HG03097 (cell line): ENCODE measurements at regions not wholly inside any gene's neighbourhood (a gene's known extent, or its start where the extent isn't known, plus 50 kb on each side); places are given as distances from the start of the nearest gene placed in this dataset.

Experiments
- ATAC-seq: cut with Tn5 transposase; IDR thresholded peaks from one replicate; pipeline ENCODE4 v1.9.1; 2021; ENCODE audit not compliant: unreplicated experiment, low FRiP score

DNA sequence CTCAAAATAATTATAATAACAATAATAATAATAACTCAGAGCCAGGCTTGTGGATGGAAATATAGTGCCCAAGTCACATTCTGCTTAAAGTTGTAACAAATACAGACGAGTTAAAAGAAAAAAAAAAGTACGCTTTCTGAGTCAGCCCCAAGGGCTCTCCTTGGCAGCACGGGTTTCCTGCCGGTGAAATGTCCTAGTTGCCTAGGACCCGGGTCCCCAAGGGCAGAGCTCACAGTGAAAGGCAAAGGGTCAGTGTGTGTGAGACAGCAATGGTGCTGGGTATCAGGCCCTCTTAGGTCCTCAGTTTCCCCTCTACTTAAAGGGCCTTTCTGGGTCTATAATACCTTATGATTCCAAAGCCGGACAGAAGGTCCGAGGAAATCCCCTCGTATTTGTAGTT lies 96.3 kb upstream of the CLMN start:
- no peak for ATAC-seq

DNA sequence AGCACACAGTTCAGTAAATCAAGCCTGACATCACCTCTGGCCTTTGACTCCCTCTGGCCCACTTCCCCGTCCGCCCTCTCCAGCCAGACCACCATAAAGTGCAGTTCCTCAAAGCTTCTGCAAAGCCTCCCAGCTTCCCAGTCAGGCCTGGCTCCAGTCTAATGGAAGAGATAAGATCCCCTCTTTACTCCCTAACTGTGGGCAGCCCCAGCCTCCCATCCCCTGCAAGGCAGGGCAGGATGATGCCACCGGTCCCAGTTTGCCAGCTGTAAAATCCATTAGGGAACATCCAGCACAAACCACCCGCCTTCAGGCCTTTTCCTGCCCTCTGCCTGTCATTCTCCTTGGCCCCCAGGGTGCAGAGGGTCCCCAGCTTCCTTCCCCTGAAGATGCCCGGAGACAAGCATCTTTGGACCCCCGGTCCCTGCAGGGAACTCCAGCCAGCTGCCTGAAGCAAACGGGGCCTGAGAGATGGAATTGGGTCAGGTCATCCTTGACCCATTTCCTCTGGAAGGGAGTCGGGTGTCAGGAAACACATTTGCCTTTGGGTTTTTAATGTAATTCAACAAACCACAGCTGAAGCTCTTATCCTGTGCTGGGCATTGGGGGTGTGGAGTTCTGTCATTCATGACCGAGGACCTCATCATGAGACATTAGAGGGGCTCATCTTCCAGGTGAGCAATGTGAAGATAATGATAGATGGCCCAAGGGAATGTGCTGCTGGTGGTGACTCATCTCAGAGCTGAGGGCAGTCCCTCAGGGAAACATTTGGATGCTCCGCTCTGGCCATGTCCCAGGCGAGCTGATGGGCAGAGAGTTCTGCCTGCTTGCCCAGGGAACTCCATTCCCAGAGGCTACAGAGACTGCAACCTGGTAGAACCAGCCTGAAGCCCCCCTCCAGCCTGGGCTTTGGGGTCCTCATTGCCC lies 93.8 kb upstream of the CLMN start:
- no peak for ATAC-seq

DNA sequence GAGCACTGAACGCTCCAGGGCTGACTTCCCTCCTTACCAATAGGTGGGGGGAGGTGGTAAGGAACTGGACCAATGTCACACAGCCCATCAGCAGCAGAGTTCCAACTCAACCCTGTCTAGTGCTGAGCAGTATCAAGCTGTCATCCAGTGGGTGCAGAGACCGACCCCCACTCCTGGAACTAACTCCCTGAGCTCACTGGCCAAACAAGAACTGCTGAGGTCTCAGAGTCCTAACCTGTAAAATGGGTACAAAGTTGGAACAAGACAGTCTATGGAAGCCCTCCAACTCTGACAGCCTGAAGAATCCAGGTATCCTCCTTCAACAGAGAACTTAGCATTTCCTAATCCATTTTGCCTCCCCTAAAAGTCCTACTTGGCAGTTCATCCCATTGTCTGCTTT lies 91.1 kb upstream of the CLMN start:
- no peak for ATAC-seq

DNA sequence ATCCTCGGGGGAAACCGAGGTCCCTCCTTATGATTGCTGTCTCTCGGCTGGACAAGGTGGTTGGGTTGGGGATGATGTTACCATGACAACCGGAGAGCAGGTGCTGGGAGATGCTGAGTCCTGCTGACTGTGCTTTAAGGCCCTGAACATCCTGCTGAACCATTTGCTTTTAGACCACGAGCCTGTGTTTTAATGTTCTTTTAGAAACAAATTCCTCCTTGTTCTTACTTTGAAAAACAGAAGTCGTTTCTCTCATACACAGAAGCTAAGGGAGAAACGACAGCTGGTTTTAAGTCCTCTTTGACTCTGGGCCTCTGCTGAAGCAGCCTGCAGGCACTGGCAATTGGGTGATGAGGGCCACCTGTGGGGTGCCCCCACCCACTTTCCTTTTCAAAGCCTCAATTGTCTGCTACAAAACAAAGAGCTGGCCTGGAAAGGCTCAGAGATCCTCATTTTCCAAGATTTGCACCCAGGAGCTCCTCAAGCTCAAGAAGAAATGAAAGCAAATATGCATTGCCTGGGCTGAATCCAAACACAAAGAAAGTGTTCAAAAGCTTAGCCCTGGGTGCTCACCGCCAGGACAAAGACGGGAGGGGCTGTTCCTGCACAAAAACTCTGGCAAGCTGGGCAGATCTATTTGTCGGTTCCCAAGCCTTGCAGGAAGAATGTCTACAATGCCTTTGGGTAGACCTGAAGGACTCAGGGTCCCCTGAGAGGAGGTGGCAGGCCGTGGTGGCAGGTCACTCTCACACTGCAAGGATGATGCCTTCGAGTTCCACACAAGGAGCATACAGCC lies 90.0 kb upstream of the CLMN start:
- no peak for ATAC-seq

DNA sequence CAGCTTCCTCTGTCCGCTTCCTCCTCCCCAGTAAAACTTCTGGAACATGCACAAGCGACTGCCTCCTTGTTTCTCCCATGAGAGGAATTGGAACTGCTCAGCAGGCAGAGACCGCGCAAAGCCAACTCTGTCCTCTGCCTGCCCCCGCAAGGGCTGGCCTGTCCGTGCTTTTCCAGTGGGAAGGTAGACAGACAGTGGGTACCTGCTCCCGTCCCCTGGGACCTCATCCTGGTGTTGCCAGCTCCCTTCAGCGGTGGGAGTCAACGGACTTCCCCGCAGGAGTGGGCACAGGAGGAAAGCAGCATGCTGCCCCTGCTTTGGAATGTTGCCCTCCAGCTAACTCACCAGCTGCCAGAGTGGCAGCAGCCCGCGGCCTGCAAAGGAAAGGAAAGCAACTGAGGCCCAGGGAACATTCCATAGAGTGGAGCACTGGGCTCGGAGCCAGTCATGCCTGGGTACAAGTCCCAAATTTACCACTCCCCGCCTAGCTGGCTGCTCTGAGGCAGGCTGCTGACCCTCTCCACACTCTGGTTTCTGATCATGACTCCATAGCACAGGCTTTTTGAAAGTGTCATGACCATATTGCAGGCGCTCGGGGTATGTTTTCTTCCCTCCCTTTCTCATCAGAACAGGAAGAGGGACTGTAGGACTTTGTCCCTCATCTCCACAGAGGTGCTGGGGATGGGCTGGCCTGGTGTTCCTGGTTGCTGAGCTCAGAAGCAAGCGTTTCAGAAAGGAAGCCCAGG lies 89.2 kb upstream of the CLMN start:
- no peak for ATAC-seq

DNA sequence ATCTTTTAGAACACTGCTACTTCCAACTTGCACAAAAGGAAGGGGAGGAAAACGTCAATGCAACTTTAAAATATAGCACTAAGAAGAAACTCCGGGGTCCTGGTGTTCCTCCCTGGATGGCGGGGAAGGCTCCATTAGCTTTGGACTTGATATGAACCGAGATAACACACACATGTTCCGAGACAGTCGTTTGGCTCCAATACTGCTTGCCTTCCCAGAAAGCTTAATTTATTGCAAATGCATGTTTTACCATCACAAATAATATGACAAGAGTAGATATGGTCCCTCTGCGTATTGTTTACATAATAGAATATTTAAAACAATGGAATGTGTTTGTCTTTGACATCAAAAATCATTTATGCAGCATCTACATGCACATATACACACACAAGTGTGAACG lies 87.6 kb upstream of the CLMN start:
- ATAC-seq: no peak

DNA sequence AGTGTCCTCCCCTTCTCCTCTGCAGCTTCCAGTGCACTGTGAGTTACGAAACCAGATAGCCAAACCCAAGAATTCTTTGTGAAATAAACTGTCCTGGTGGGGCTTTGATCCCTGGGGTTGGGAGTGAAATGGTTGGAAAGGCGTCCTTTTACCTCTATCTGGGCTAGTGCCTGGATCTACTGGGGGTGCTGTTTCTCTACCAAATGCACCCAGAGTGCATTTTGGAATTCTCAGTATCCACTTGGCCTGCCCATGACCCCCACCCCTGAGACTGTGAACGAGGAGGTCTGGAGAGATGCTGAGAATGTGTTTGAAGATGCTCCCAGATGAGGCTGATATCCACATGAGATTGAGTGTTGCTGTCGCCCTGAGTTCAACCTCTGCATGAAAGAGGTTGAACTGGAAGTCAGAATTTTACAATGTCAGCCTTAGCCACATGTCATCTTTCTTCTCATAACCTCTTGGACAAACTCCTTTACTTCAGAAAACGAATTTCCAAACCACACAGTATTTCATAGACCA lies 87.1 kb upstream of the CLMN start:
- no peak for ATAC-seq

DNA sequence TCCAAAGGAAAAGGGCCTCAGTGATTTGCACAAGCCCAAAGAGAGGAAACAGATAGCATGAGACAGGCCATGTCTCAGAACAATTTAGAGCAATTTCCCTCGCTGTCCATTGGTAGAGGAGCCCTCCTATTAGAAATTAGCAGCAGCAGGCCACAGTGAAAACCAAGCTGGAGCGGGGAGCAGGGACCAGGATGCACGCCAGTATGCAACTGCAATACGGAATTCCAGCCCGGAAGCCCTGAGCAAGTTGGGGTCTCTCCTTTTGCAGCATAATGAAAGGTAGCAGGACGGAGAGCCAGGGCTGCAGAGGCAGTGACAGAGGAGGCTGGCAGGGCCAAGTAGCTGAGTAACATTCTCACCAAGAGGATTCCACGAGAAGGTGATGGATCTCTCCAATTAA lies 84.9 kb upstream of the CLMN start:
- ATAC-seq: no peak

DNA sequence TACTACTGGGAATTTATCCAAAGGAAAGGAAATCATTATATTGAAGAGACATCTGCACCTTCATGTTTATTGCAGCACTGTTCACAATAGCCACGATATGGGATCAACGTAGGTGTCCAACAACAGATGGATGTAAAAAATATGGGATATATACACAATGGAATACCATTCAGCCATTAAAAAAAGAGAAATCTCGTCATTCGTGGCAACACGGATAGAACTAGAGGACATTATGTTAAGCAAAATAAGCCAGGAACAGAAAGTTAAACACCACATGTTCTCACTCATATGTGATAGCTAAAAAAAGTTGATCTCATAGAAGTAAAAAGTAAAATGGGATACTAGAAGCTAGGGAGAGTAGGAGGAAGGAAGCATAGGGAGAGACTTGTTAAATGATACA lies 82.9 kb upstream of the CLMN start:
- no peak for ATAC-seq

DNA sequence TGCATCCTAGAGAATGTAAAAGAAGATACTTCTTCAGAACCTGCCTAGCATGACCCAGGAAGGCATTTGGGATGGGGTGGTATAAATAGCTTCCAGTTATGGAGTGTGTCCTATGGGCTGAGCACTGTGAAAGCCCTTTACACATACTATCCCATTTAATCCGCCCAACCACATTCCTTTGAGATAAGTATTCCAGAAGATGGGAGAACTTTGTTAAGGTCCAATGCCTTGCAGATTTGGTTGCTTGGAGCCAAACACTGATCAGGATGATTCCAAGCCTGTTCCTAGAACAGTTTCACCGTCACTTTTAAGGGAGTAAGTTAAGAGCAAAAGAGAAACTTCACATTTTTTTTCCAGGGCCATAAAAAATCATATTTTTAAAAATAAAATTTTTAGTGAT lies 82.5 kb upstream of the CLMN start:
- ATAC-seq: no peak

DNA sequence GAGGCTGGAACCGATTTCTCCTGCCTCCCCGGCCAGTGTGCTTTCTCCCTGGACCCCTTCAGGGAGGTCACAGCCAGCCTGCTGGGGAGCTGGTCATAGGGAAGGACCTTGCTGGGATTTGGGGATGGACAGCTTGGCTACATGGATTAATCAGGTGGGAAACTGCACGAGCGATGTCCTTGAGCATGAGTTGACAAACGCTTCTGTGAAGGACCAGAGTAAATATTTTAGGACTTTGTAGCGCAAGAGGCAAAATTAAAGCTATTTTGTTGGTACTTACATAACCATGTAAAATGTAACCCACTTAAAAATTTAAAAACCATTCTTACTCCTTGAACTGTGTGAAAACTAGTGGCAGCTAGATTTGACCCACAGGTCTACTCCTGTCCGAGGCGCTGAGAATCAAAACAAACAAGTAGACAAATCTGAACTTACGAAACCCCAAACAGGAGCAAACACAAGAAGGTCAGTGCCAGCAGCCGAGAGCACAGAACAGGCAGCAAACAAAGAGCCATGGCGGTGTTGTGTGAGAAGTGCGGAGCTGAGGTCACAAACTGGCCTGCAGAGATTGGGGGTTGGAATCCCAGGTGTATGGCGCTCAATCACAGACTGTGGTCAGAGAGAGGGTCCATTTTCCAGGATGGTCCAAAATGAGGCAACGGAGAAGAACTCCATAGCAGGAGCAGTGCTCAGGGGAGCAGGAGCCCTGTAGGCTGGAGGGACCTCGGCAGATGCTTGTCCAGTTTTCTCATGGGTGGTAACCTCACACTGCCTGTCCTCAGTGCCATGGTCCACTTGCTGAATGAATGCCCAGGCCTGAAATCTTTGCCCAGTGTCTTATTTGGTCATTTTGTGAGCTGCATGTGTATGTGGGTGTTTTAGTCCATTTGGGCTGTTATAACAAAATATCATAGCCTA lies 79.2 kb upstream of the CLMN start:
- ATAC-seq: no peak

DNA sequence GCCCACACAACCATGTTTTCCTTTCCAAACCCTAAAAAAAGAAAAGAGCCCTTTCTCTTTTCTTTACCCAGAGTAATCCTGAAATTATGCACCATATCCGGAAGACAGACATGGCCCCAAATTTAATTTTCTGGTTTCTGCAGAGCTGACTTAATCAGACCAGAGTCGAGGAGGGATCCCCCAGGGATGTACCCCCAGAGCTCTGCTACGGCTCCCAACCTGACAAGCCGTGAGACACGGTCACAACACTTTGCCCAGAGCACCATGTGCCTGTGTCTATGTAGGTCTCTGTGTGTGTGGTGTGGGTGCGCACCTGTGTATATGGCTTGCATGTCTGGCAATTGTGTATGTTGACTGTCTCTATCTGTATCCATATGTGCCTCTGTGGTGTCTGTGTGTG lies 77.6 kb upstream of the CLMN start:
- ATAC-seq: no peak

DNA sequence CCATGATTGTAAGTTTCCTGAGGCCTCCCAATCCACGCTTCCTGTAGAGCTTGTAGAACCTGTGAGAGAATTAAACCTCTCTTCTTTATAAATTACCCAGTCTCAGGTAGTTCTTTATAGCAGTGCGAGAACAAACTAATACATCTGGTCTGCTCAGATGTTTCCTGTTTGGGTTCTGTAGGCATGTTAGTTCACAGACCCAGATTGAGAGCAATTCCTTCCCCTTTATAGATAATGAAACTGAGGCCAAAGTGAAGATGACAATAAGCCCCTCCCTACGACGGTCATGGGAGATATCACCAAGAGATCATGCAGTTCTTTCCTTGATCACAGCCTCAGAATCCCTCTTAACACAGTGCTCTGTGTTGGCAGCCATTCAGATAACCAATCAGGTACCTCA lies 76.5 kb upstream of the CLMN start:
- no peak for ATAC-seq

DNA sequence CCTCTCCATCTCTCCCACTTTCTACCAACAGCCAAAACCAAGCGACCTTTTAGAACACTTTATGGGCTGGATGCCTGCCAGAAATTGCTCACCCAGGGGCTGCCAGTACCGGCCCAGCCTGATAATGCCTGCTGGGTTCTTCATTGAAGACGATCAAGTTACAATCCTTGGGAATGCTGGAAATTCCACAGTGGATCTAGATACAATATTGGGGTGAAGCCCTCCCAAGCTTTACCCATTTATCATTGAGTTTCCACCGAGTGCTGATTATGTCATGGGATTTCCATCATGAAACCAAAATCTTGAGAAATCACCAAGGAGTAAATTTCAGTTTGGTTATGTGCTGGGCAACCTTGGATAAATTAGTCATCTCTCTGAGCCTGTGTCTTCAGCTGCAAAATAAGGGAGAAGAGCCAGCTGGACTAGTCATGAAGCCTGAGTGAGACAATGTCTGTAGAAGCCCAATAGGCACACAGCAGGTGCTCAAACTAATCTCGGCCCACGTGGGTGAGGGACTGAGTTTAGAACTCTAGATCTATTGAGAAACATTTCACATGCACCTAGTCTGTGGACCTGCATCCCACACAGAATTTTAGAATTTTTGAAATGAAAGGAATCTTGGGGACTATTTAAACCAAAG lies 75.5 kb upstream of the CLMN start:
- ATAC-seq: no peak

DNA sequence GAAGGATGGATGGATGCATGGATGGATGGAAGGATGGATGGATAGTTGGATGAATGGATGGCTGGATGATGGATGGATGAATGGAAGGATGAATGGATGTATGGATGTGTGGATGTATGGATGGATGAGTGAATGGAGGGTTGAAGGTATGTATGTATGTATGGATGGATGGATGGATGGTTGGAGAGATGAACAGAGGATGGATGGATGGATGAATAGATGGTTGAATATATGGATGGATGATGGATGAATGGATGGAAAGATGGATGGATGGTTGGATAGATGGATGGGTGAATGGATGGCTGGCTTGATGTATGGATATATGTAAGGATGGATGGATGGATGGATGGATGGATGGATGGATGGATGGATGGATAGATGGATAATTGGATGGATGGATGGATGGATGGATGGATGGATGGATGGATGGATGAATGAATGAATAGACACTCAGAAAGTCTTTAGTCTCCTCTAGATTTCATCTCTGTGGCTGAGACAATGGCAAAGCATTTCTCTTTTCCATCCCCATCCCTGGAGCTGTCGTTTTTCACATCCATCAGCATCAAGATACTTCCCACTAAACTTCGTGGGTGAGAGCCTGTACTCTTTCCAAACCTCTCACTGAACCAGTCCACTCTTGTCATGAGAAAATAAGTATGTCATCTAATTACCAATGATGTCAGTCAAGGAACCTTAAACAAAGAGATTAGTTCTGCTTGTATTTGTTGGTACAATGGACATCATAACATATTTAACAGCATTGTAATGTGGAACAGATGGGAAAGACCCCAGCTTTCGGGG lies 74.8 kb upstream of the CLMN start:
- no peak for ATAC-seq

DNA sequence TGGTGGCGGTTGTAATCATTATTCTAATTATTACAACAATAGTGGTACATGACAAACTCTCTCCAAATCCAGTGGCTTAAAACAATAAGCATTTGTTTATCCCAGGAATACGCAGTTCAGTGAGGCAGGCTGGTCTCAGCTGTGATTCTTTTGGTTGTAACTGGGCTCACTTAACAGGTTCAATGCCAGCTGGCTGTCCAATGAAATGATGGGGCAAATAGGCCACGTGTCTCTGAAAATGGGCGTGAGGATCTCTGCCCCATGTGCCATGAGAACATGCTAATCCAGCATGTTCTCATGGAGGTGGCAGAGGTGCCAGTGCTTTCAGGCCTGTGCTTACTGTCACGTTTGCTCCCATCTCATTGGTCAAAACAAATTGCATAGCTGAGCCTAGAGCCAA lies 73.1 kb upstream of the CLMN start:
- ATAC-seq: no peak

DNA sequence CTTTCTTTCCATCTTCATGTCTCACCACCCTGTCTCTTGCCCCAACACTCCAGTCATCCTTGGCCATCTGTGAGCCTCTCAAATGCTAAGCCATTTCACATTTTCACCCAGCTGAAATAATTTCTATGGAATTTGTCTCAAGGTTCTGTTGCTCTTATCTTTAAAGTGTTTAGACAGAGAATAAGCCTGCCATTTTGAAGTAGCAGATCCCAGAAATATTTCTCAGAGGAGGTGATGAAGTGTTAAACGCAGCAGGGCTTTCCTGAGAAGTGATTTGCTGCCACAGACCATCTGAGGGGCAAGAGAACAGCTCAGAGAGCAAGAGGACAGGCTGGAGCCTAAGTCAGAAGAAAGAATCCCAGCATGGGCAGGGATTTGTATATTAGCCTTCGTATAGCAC lies 71.6 kb upstream of the CLMN start:
- no peak for ATAC-seq

DNA sequence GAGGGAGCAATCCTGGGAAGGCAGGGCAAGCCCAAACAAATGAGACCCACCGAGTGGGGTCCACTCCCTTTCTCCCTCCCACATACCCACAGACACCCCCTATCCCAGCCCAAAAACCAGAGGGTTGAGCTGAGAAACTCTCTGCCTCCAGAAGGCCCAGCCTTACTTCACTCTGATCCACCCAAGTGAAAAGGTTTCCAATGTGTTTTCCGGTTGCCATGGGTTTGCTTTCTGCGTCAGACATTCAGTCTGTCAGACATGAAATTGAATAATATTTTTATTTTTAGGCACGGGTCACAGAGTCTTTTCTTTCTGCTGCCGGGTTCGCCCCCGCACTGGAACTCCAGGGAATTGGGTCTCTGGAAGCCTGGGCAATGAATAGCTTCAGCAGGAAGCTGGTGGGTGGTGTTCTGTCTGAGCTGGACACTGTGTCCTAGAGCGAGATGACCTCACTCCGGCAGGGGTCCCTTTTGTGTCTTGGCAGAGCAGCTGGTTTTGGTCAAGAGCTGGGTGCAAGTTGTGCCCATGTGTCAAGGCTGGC lies 69.8 kb upstream of the CLMN start:
- ATAC-seq: no peak
